WTC11 (cell line): ENCODE measurements at regions not wholly inside any gene's neighbourhood (a gene's known extent, or its start where the extent isn't known, plus 50 kb on each side); places are given as distances from the start of the nearest gene placed in this dataset.

Source experiments
- ATAC-seq: fragments of 200-7000 bp; cut with Tn5 transposase; 2 replicates; pipeline ENCODE4 v1.10.0; 2021; ENCODE audit warnings: mild to moderate bottlenecking, moderate library complexity
- CTCF ChIA-PET: fragments of 300-600 bp; sonication (Branson Sonifier 250); formaldehyde crosslinking; loops from one replicate; lab custom pipeline; 2021; ENCODE audit warnings: antibody characterized with exemption; lab: Charles Lee
- POLR2A ChIA-PET: fragments of 350-600 bp; sonication (Branson Sonifier 250); formaldehyde crosslinking; loops from one replicate; lab custom pipeline; 2021; ENCODE audit warnings: antibody characterized with exemption; lab: Charles Lee
- DNase-seq: peaks from one replicate; pipeline ENCODE4 v3.0.0; 2021; ENCODE audit warnings: low spot score
- H3K27ac Mint-ChIP-seq: 2 replicates; pipeline ENCODE4 v1.8.0; 2021; ENCODE audit warnings: mixed read lengths
- H3K27me3 Mint-ChIP-seq: 2 replicates; pipeline ENCODE4 v1.8.0; 2021; ENCODE audit warnings: low read depth, mild to moderate bottlenecking, moderate library complexity, mixed read lengths
- H3K36me3 Mint-ChIP-seq: 2 replicates; pipeline ENCODE4 v1.8.0; 2021; ENCODE audit warnings: mixed read lengths
- H3K4me1 Mint-ChIP-seq: 2 replicates; pipeline ENCODE4 v1.8.0; 2022; ENCODE audit warnings: mixed read lengths
- H3K4me3 Mint-ChIP-seq: 2 replicates; pipeline ENCODE4 v1.8.0; 2021; ENCODE audit warnings: mild to moderate bottlenecking, moderate library complexity, mixed read lengths
- H3K9me3 Mint-ChIP-seq: 2 replicates; pipeline ENCODE4 v1.8.0; 2021; ENCODE audit warnings: mixed read lengths
- FOXK1 ChIP-seq: sonication (generic); formaldehyde crosslinking; IDR thresholded peaks from 2 replicates; pipeline ENCODE4 v1.8.0; 2022; ENCODE audit warnings: mild to moderate bottlenecking, moderate library complexity, missing genetic modification reagents
- GTF2I ChIP-seq: fragments of 250-450 bp; sonication (Bioruptor Pico); conservative IDR thresholded peaks from 2 replicates; pipeline ENCODE4 v1.4.0; 2021; ENCODE audit warnings: mild to moderate bottlenecking
- NFATC4 ChIP-seq: fragments of 250-450 bp; sonication (Bioruptor Pico); IDR thresholded peaks from 2 replicates; pipeline ENCODE4 v1.9.0; 2021; ENCODE audit warnings: mild to moderate bottlenecking
- NR1H2 ChIP-seq: sonication (generic); formaldehyde crosslinking; IDR thresholded peaks from 2 replicates; pipeline ENCODE4 v1.9.0; 2021; ENCODE audit warnings: mild to moderate bottlenecking, moderate library complexity, missing genetic modification reagents
- OVOL2 ChIP-seq: fragments of 250-450 bp; sonication (Bioruptor Pico); IDR thresholded peaks from 2 replicates; pipeline ENCODE4 v1.9.0; 2021; ENCODE audit warnings: mild to moderate bottlenecking, borderline replicate concordance
- ZNF219 ChIP-seq: sonication (generic); formaldehyde crosslinking; IDR thresholded peaks from 2 replicates; pipeline ENCODE4 v1.8.0; 2023; ENCODE audit warnings: missing genetic modification reagents, mild to moderate bottlenecking, borderline replicate concordance
- TF ChIP-seq, protein P1 (sequence below): sonication (generic); formaldehyde crosslinking; IDR thresholded peaks from 2 replicates; pipeline ENCODE4 v1.8.0; 2023; ENCODE audit warnings: mild to moderate bottlenecking, missing genetic modification reagents
- TF ChIP-seq, protein P2 (sequence below): fragments of 200-600 bp; IDR thresholded peaks from 2 replicates; pipeline ENCODE4 v1.8.0; 2022; ENCODE audit warnings: antibody characterized with exemption
- TF ChIP-seq, protein P3 (sequence below): sonication (generic); formaldehyde crosslinking; IDR thresholded peaks from 2 replicates; pipeline ENCODE4 v1.8.1; 2022; ENCODE audit warnings: mild to moderate bottlenecking, missing genetic modification reagents, moderate library complexity, borderline replicate concordance
- TF ChIP-seq, protein P4 (sequence below): sonication (generic); formaldehyde crosslinking; IDR thresholded peaks from 2 replicates; pipeline ENCODE4 v1.8.0; 2022; ENCODE audit warnings: mild to moderate bottlenecking, missing genetic modification reagents
- TF ChIP-seq, protein P5 (sequence below): sonication (generic); formaldehyde crosslinking; conservative IDR thresholded peaks from 2 replicates; pipeline ENCODE4 v1.8.1; 2023; ENCODE audit warnings: mild to moderate bottlenecking, low read depth, missing genetic modification reagents, moderate library complexity

DNA sequence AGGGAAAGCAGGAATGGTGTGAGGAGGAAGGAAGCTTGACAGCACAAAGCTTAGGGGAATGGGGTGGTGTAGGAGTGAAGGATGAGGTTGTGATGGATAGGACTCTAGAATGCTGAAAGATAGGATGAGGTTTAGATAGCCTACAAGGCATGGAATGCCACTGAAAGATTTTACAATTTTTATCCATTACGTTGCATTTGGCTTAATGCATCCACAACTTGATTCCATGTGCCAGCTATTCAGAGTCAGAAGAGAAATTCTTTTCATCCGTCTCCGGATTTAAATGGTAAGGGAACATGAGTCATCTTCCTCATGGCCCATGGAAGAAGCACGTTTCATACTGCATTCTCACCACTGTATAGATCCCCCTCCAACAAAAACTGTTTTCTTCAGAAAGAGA lies 212.4 kb upstream of the BMPER start:
- Mint-ChIP-seq H3K36me3 (no peaks in the 10 kb centered on the region), H3K9me3 (no peaks in the 10 kb centered on the region), H3K27ac (no peak overlapping the region), H3K27me3 (no peaks in the 10 kb centered on the region), H3K4me1 (no peaks in the 10 kb centered on the region), H3K4me3 (no peak overlapping the region)
- ATAC-seq = no peak
- TF ChIP-seq, protein P1, sequence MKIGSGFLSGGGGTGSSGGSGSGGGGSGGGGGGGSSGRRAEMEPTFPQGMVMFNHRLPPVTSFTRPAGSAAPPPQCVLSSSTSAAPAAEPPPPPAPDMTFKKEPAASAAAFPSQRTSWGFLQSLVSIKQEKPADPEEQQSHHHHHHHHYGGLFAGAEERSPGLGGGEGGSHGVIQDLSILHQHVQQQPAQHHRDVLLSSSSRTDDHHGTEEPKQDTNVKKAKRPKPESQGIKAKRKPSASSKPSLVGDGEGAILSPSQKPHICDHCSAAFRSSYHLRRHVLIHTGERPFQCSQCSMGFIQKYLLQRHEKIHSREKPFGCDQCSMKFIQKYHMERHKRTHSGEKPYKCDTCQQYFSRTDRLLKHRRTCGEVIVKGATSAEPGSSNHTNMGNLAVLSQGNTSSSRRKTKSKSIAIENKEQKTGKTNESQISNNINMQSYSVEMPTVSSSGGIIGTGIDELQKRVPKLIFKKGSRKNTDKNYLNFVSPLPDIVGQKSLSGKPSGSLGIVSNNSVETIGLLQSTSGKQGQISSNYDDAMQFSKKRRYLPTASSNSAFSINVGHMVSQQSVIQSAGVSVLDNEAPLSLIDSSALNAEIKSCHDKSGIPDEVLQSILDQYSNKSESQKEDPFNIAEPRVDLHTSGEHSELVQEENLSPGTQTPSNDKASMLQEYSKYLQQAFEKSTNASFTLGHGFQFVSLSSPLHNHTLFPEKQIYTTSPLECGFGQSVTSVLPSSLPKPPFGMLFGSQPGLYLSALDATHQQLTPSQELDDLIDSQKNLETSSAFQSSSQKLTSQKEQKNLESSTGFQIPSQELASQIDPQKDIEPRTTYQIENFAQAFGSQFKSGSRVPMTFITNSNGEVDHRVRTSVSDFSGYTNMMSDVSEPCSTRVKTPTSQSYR (CRISPR knock-in tag) = no peak
- TF ChIP-seq ZNF219 = no peak
- ChIA-PET CTCF (interaction anchor here (1.1 kb wide), 1 partner anchor 20 kb away, joined by 5 read pairs; no protein-coding TSS in a partner anchor), POLR2A (no interaction called here)
- no peak for DNase-seq

DNA sequence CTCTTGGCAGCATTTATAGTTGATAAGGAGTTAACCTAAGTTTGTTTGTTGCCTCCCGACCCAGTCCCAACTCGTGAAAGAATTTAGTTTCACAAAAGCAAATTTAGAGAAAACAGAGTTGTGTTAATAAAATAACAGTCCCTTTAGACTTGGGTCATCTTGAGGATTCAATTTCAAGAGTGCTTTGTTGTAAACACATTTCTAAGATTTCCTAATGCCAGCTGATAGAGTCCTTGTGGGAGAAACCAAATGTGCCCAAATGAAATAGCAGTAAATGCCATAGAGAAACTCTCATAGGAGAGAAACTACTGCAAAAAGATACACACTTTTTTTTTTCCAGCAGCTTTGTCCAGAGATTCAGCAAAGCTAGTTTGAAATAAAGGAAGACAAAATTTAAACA lies 211.3 kb upstream of the BMPER start:
- TF ChIP-seq, protein P2, sequence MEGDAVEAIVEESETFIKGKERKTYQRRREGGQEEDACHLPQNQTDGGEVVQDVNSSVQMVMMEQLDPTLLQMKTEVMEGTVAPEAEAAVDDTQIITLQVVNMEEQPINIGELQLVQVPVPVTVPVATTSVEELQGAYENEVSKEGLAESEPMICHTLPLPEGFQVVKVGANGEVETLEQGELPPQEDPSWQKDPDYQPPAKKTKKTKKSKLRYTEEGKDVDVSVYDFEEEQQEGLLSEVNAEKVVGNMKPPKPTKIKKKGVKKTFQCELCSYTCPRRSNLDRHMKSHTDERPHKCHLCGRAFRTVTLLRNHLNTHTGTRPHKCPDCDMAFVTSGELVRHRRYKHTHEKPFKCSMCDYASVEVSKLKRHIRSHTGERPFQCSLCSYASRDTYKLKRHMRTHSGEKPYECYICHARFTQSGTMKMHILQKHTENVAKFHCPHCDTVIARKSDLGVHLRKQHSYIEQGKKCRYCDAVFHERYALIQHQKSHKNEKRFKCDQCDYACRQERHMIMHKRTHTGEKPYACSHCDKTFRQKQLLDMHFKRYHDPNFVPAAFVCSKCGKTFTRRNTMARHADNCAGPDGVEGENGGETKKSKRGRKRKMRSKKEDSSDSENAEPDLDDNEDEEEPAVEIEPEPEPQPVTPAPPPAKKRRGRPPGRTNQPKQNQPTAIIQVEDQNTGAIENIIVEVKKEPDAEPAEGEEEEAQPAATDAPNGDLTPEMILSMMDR = no peak
- TF ChIP-seq OVOL2 = no peak
- TF ChIP-seq GTF2I (CRISPR knock-in tag) = no peak
- TF ChIP-seq NFATC4 = no peak
- TF ChIP-seq, protein P3, sequence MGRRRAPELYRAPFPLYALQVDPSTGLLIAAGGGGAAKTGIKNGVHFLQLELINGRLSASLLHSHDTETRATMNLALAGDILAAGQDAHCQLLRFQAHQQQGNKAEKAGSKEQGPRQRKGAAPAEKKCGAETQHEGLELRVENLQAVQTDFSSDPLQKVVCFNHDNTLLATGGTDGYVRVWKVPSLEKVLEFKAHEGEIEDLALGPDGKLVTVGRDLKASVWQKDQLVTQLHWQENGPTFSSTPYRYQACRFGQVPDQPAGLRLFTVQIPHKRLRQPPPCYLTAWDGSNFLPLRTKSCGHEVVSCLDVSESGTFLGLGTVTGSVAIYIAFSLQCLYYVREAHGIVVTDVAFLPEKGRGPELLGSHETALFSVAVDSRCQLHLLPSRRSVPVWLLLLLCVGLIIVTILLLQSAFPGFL (CRISPR knock-in tag) = no peak
- TF ChIP-seq NR1H2 = no peak
- Mint-ChIP-seq H3K36me3 (no peaks in the 10 kb centered on the region), H3K9me3 (no peaks in the 10 kb centered on the region), H3K27ac (no peak overlapping the region), H3K4me3 (no peak overlapping the region), H3K27me3 (no peaks in the 10 kb centered on the region), H3K4me1 (no peaks in the 10 kb centered on the region)
- DNase-seq (no peak), ATAC-seq (no peak)
- ChIA-PET CTCF (no interaction called here), POLR2A (no interaction called here)

DNA sequence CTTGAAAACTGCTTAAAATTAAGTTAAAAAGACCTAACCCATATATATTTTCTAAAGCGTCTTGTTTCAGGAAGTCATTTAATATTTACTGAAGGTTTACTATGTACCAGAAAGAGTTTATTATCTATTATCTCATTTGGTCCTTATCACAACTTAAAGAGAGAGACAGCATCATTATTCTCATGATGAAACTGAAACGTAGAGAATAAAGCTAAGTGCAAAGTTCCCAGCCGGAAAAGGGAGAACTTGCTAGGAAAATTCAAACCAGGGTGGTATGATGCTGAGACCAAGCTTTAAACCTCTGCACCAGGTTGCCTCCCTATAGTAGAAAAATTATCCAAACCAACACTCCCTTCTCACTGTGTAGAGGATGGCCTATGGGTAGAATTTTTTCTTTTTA lies 207.7 kb upstream of the BMPER start:
- Mint-ChIP-seq H3K4me3 (no peak overlapping the region), H3K4me1 (no peaks in the 10 kb centered on the region), H3K27ac (no peak overlapping the region), H3K9me3 (peaks cover 31% of the 10 kb centered on the region), H3K36me3 (peaks cover 31% of the 10 kb centered on the region), H3K27me3 (peaks cover 18% of the 10 kb centered on the region)
- TF ChIP-seq NR1H2 = no peak
- TF ChIP-seq, protein P4, sequence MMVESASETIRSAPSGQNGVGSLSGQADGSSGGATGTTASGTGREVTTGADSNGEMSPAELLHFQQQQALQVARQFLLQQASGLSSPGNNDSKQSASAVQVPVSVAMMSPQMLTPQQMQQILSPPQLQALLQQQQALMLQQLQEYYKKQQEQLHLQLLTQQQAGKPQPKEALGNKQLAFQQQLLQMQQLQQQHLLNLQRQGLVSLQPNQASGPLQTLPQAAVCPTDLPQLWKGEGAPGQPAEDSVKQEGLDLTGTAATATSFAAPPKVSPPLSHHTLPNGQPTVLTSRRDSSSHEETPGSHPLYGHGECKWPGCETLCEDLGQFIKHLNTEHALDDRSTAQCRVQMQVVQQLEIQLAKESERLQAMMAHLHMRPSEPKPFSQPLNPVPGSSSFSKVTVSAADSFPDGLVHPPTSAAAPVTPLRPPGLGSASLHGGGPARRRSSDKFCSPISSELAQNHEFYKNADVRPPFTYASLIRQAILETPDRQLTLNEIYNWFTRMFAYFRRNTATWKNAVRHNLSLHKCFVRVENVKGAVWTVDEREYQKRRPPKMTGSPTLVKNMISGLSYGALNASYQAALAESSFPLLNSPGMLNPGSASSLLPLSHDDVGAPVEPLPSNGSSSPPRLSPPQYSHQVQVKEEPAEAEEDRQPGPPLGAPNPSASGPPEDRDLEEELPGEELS (CRISPR knock-in tag) = no peak
- no peak for DNase-seq
- ChIA-PET CTCF (interaction anchor here (1.9 kb wide), 1 partner anchor 25 kb away, joined by 5 read pairs; no protein-coding TSS in a partner anchor), POLR2A (no interaction called here)
- no peak for ATAC-seq

DNA sequence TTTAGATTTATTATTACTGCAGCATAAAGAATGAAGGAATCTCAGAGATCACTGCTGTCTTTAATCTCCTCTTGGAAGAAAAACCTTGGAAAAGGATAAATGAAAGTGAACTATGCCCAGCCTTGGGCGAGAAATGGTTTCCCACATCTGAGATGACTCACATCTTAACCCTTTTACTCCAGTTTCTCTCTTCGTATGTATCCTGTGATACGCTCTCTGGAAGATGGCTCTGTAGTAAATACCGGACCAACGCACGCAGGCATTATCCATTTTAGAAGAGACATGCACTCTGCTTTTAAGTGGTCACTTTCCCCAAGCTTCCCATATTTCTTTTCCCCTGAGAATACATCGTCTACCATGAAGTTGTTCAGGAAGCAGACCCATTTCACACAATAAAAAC lies 207.3 kb upstream of the BMPER start:
- TF ChIP-seq FOXK1 (CRISPR knock-in tag) = no peak
- TF ChIP-seq, protein P5, sequence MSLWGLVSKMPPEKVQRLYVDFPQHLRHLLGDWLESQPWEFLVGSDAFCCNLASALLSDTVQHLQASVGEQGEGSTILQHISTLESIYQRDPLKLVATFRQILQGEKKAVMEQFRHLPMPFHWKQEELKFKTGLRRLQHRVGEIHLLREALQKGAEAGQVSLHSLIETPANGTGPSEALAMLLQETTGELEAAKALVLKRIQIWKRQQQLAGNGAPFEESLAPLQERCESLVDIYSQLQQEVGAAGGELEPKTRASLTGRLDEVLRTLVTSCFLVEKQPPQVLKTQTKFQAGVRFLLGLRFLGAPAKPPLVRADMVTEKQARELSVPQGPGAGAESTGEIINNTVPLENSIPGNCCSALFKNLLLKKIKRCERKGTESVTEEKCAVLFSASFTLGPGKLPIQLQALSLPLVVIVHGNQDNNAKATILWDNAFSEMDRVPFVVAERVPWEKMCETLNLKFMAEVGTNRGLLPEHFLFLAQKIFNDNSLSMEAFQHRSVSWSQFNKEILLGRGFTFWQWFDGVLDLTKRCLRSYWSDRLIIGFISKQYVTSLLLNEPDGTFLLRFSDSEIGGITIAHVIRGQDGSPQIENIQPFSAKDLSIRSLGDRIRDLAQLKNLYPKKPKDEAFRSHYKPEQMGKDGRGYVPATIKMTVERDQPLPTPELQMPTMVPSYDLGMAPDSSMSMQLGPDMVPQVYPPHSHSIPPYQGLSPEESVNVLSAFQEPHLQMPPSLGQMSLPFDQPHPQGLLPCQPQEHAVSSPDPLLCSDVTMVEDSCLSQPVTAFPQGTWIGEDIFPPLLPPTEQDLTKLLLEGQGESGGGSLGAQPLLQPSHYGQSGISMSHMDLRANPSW (CRISPR knock-in tag) = no peak
- TF ChIP-seq, all 79 proteins: peak for 0
- ATAC-seq (no peak), DNase-seq (no peak)
- Mint-ChIP-seq H3K27ac (no peak overlapping the region), H3K4me3 (no peak overlapping the region), H3K27me3 (peaks cover 20% of the 10 kb centered on the region), H3K4me1 (peaks cover 2% of the 10 kb centered on the region), H3K36me3 (peaks cover 34% of the 10 kb centered on the region), H3K9me3 (peaks cover 31% of the 10 kb centered on the region)
- ChIA-PET POLR2A (no interaction called here), CTCF (no interaction called here)
